A673 (cell line): ENCODE measurements at regions not wholly inside any gene's neighbourhood (a gene's known extent, or its start where the extent isn't known, plus 50 kb on each side); places are given as distances from the start of the nearest gene placed in this dataset.

Source experiments
- BruUV-seq: library from RNA; stranded (reverse); fragments of 400-500 nt; replicated peaks from 2 replicates; lab custom pipeline; 2021; lab: Mats Ljungman, UMichigan
- CTCF ChIA-PET: fragments of 300-600 bp; sonication (Branson Sonifier 250); formaldehyde crosslinking; loops from one replicate; lab custom pipeline; 2022; ENCODE audit warnings: antibody characterized with exemption; lab: Charles Lee
- POLR2A ChIA-PET: fragments of 300-600 bp; sonication (Branson Sonifier 250); formaldehyde crosslinking; loops from one replicate; lab custom pipeline; 2022; ENCODE audit warnings: antibody characterized with exemption; ENCODE audit not compliant: low non-redundant PET; lab: Charles Lee
- DNase-seq: peaks from one replicate; pipeline ENCODE4 v3.0.0-alpha.2; 2015; ENCODE audit warnings: low spot score
- H3K27ac ChIP-seq: fragments of 200-600 bp; sonication (generic); 2 replicates; pipeline ENCODE4 v1.5.1; 2016; ENCODE audit warnings: mixed run types, low read depth, mild to moderate bottlenecking, mixed read lengths, antibody characterized with exemption, low read length; ENCODE audit not compliant: poor library complexity, severe bottlenecking
- H3K27me3 ChIP-seq: fragments of 200-600 bp; sonication (generic); replicated peaks from 2 replicates; pipeline ENCODE4 v1.6.1; 2017; ENCODE audit warnings: mixed run types, low read depth, mild to moderate bottlenecking, mixed read lengths, antibody characterized with exemption, low read length; ENCODE audit not compliant: insufficient read depth, poor library complexity
- H3K36me3 ChIP-seq: fragments of 200-600 bp; sonication (generic); 2 replicates; pipeline ENCODE4 v1.6.1; 2016; ENCODE audit warnings: mixed run types, mild to moderate bottlenecking, mixed read lengths, antibody characterized with exemption, low read length; ENCODE audit not compliant: insufficient read depth, poor library complexity, severe bottlenecking
- H3K4me1 ChIP-seq: fragments of 200-600 bp; sonication (generic); 2 replicates; pipeline ENCODE4 v1.6.1; 2017; ENCODE audit warnings: mixed run types, mild to moderate bottlenecking, mixed read lengths, antibody characterized with exemption, low read length; ENCODE audit not compliant: insufficient read depth, poor library complexity, severe bottlenecking
- H3K4me3 ChIP-seq: fragments of 200-600 bp; sonication (generic); 2 replicates; pipeline ENCODE4 v1.5.1; 2016; ENCODE audit warnings: low read depth, mixed run types, mild to moderate bottlenecking, mixed read lengths, low read length; ENCODE audit not compliant: poor library complexity, severe bottlenecking
- H3K9me3 ChIP-seq: fragments of 200-600 bp; sonication (generic); 2 replicates; pipeline ENCODE4 v1.6.1; 2016; ENCODE audit warnings: mixed run types, low read depth, mild to moderate bottlenecking, mixed read lengths, antibody characterized with exemption, low read length; ENCODE audit not compliant: poor library complexity, severe bottlenecking
- CTCF ChIP-seq: fragments of 300-800, 200-600 bp; sonication (generic); conservative IDR thresholded peaks from 2 replicates; pipeline ENCODE4 v1.5.1; 2017; ENCODE audit warnings: low read depth, mild to moderate bottlenecking, antibody characterized with exemption, low read length, moderate library complexity, mixed read lengths
- EZH2 ChIP-seq: fragments of 200-600 bp; sonication (generic); IDR thresholded peaks from 2 replicates; pipeline ENCODE4 v1.6.1; 2017; ENCODE audit warnings: borderline replicate concordance, low read depth, mild to moderate bottlenecking, mixed read lengths, antibody characterized with exemption, low read length; ENCODE audit not compliant: poor library complexity, severe bottlenecking
- intact Hi-C: fragments of 100-400 bp; cut with micrococcal nuclease; formaldehyde crosslinking; loops from one replicate; pipeline ENCODE4 v1.10.0; 2022; ENCODE audit not compliant: unreplicated experiment

DNA sequence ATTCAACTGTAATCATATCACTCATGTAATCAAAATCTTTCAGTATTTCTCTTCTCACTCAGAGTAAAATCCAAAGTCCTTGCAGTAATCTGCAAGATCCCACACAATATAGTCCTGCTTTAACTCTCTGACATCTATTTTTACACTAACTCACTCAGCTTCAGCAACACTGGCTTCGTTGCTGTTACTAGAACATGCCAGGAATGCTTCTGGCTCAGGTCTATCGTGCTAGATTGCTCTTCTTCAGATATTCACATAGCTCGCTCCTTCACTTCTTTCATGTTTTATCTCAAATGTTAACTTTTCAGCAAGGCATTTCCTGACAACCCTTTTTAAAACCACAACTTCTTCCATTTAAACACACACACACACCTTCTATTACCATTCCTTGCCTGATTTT is 331.7 kb upstream of the HTR2C start:
- intact Hi-C loops = no loop called here
- no peak for DNase-seq
- Histone ChIP-seq H3K9me3 (no peaks in the 10 kb centered on the region), H3K4me3 (no peak overlapping the region), H3K36me3 (no peaks in the 10 kb centered on the region), H3K4me1 (no peaks in the 10 kb centered on the region), H3K27me3 (no peaks in the 10 kb centered on the region), H3K27ac (no peak overlapping the region)
- BruUV-seq = no TSS peak
- CTCF ChIA-PET = no interaction called here
- TF ChIP-seq EZH2 = no peak
- TF ChIP-seq CTCF = no peak
- POLR2A ChIA-PET = no interaction called here

DNA sequence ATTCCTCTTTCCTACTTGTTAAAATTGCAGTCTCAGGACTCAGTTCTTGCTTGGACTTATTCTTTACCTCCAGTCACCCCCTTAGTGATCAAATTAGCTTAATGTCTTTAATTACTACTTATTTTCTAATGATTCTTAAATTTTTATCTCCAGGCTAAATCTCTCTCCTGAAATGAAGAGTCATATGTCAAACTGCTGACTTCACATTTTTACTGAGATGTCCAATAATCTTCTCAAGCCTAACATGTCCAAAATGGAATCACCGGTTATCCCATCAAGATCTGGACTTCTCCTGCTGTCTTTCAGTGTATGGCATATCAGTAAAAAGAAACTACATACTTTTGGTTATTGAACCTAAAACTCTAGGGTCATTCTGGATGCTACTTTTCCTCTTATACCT is 332.3 kb upstream of the HTR2C start:
- no peak overlapping the region for H3K4me3 ChIP-seq
- no peaks in the 10 kb centered on the region for H3K9me3 ChIP-seq
- BruUV-seq = no TSS peak
- CTCF ChIA-PET = no interaction called here
- TF ChIP-seq CTCF = no peak
- TF ChIP-seq EZH2 = no peak
- H3K27ac ChIP-seq = no peak overlapping the region
- no peak for DNase-seq
- no peaks in the 10 kb centered on the region for H3K27me3 ChIP-seq
- no peaks in the 10 kb centered on the region for H3K36me3 ChIP-seq
- H3K4me1 ChIP-seq = no peaks in the 10 kb centered on the region
- POLR2A ChIA-PET = no interaction called here
- intact Hi-C loops = no loop called here

- H3K36me3 ChIP-seq = no peaks in the 10 kb centered on the region
- H3K9me3 ChIP-seq = no peaks in the 10 kb centered on the region
- H3K4me1 ChIP-seq = no peaks in the 10 kb centered on the region
- CTCF ChIA-PET = no interaction called here
- no peak for TF ChIP-seq CTCF
- no peak for TF ChIP-seq EZH2
- H3K27ac ChIP-seq = no peak overlapping the region
- POLR2A ChIA-PET = no interaction called here
- no peak for DNase-seq
- intact Hi-C loops = no loop called here
- no TSS peak for BruUV-seq
- H3K27me3 ChIP-seq = no peaks in the 10 kb centered on the region
- no peak overlapping the region for H3K4me3 ChIP-seq
Measured at GRCh38 chrX:114221445-114221844, 362.4 kb upstream of the HTR2C start.
